HL-60 (cell line): ENCODE measurements at regions not wholly inside any gene's neighbourhood (a gene's known extent, or its start where the extent isn't known, plus 50 kb on each side); places are given as distances from the start of the nearest gene placed in this dataset.

Experiments used
- DNase-seq, 2 experiments: peaks; one replicate each; pipeline ENCODE4 v3.0.0-alpha.2; 2010 to 2020; ENCODE audit warnings: low read depth in 1 of 2, low spot score in 1 of 2
- H3K27ac ChIP-seq: fragments of 250-450 bp; sonication (Bioruptor Pico); replicated peaks from 2 replicates; pipeline ENCODE4 v1.5.1; 2020; ENCODE audit warnings: mild to moderate bottlenecking, moderate library complexity
- H3K27me3 ChIP-seq: fragments of 250-450 bp; sonication (Bioruptor Pico); 2 replicates; pipeline ENCODE4 v1.5.1; 2021; ENCODE audit warnings: mild to moderate bottlenecking, moderate library complexity; ENCODE audit not compliant: insufficient read depth, poor library complexity, severe bottlenecking
- H3K4me3 ChIP-seq: replicated peaks from 2 replicates; pipeline ENCODE4 v1.5.1; 2011; ENCODE audit warnings: mild to moderate bottlenecking, control low read depth, low read length; ENCODE audit not compliant: insufficient read depth
- GABPA ChIP-seq: IDR thresholded peaks from 2 replicates; pipeline ENCODE4 v1.6.1; 2012; ENCODE audit warnings: low read depth
- POLR2AphosphoS5 ChIP-seq: IDR thresholded peaks from 2 replicates; pipeline ENCODE4 v1.6.1; 2012; ENCODE audit warnings: low read depth
- SPI1 ChIP-seq: IDR thresholded peaks from 2 replicates; pipeline ENCODE4 v1.6.1; 2012; ENCODE audit warnings: low read depth, mild to moderate bottlenecking, borderline replicate concordance
- TF ChIP-seq, protein P1 (sequence below): IDR thresholded peaks from one replicate; pipeline ENCODE4 v1.5.1; 2011; ENCODE audit warnings: low read length, control low read depth, inconsistent platforms; ENCODE audit not compliant: insufficient read depth
- TF ChIP-seq, protein P2 (sequence below): IDR thresholded peaks from 2 replicates; pipeline ENCODE4 v1.6.1; 2012; ENCODE audit warnings: low read depth; ENCODE audit not compliant: insufficient replicate concordance

DNA sequence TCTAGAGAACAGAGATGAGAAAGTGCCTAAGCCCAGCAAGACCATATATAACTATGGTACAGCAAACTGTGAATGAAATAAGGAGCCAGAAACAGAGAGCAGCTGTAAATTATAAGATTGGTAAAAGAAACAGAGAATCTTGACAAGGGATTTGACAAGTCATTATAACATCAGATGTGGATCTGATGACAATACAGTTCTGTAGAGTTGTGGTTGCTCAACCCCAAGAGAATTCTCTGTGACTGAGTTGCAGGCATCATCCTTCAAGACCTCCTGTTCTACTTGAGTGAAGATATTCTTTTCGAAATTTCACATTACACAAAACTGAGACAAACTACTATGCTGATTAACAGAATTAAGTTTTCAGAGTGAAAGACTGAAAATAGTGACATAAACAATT lies 343.1 kb upstream of the SLC39A10 start:
- H3K27ac ChIP-seq, result no peak overlapping the region
- TF ChIP-seq SPI1 (no peak), GABPA (no peak)
- TF ChIP-seq, protein P1, sequence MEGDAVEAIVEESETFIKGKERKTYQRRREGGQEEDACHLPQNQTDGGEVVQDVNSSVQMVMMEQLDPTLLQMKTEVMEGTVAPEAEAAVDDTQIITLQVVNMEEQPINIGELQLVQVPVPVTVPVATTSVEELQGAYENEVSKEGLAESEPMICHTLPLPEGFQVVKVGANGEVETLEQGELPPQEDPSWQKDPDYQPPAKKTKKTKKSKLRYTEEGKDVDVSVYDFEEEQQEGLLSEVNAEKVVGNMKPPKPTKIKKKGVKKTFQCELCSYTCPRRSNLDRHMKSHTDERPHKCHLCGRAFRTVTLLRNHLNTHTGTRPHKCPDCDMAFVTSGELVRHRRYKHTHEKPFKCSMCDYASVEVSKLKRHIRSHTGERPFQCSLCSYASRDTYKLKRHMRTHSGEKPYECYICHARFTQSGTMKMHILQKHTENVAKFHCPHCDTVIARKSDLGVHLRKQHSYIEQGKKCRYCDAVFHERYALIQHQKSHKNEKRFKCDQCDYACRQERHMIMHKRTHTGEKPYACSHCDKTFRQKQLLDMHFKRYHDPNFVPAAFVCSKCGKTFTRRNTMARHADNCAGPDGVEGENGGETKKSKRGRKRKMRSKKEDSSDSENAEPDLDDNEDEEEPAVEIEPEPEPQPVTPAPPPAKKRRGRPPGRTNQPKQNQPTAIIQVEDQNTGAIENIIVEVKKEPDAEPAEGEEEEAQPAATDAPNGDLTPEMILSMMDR, result no peak
- no peak for DNase-seq
- H3K4me3 ChIP-seq, result no peak overlapping the region
- H3K27me3 ChIP-seq, result no peaks in the 10 kb centered on the region

DNA sequence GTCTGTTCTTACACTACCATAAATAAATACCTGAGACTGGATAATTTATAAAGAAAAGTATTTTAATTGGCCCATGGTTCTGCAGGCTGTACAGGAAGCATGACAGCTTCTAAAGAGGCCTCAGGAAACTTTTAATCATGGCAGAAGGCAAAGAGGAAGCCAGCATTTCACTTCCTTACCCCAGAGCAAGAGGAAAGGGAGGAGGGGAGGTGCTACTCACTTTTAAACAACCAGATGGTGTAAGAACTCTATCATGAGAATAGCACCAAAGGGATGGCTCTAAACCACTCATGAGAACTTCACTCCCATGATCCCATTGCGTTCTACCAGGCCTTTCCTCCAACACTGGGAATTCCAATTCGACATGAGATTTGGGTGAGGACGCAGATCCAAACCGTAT lies 344.4 kb upstream of the SLC39A10 start:
- TF ChIP-seq, protein P2, sequence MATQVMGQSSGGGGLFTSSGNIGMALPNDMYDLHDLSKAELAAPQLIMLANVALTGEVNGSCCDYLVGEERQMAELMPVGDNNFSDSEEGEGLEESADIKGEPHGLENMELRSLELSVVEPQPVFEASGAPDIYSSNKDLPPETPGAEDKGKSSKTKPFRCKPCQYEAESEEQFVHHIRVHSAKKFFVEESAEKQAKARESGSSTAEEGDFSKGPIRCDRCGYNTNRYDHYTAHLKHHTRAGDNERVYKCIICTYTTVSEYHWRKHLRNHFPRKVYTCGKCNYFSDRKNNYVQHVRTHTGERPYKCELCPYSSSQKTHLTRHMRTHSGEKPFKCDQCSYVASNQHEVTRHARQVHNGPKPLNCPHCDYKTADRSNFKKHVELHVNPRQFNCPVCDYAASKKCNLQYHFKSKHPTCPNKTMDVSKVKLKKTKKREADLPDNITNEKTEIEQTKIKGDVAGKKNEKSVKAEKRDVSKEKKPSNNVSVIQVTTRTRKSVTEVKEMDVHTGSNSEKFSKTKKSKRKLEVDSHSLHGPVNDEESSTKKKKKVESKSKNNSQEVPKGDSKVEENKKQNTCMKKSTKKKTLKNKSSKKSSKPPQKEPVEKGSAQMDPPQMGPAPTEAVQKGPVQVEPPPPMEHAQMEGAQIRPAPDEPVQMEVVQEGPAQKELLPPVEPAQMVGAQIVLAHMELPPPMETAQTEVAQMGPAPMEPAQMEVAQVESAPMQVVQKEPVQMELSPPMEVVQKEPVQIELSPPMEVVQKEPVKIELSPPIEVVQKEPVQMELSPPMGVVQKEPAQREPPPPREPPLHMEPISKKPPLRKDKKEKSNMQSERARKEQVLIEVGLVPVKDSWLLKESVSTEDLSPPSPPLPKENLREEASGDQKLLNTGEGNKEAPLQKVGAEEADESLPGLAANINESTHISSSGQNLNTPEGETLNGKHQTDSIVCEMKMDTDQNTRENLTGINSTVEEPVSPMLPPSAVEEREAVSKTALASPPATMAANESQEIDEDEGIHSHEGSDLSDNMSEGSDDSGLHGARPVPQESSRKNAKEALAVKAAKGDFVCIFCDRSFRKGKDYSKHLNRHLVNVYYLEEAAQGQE, result no peak
- TF ChIP-seq SPI1 (peak; percentile 96), GABPA (no peak), POLR2AphosphoS5 (no peak)
- TF ChIP-seq, protein P1, result peak; percentile 1
- no peak overlapping the region for H3K4me3 ChIP-seq
- H3K27me3 ChIP-seq, result no peaks in the 10 kb centered on the region
- DNase-seq, result peak; percentile 61 to 67
- peak overlapping the region; percentile 30; the same call in 1 of the 2 replicates for H3K27ac ChIP-seq

DNA sequence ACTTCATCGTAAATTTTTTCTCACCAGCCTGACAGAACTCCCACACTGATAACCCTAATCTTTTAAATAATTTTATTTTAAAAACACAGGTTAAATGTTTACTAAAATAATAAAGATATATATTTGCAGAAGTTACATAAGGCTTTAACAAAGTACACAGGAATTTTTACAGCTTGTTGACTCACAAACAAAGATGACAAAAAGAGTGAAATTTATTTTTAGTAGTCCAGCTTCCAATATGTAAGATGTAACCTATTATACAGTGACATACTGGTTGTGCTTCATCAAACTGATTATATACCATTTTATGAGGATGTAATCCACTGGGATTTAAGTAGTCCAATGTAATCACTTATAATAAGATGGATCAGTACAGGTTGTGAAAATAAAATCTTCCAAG lies 348.9 kb upstream of the SLC39A10 start:
- Histone ChIP-seq H3K27ac (no peak overlapping the region), H3K4me3 (no peak overlapping the region), H3K27me3 (no peaks in the 10 kb centered on the region)
- TF ChIP-seq, protein P1, result no peak
- TF ChIP-seq GABPA (no peak), SPI1 (no peak), POLR2AphosphoS5 (no peak)
- TF ChIP-seq, protein P2, result no peak
- no peak for DNase-seq

DNA sequence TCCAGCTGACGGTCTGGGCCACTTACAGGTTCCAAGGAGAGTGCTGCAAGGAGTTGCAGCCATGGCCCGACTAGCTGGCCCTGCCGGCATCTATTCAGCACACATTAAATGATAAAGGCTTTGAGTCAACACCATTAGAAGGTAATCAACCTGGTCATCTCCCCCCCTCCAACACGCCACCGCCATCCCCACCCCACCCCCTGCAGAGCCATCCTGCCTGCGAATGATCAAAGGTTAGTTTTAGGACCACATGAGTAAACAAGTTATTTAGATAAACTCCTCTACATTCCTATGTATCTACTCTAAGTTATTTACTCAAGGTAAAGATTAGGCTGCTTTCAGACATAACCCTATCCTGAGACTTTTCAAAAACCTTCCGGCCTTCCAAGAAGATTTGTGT lies 349.3 kb upstream of the SLC39A10 start:
- no peaks in the 10 kb centered on the region for H3K27me3 ChIP-seq
- TF ChIP-seq SPI1, result no peak
- no peak for TF ChIP-seq GABPA
- TF ChIP-seq, protein P1, result no peak
- TF ChIP-seq, protein P2, result no peak
- TF ChIP-seq POLR2AphosphoS5, result no peak
- DNase-seq, result no peak
- H3K27ac ChIP-seq, result no peak overlapping the region
- no peak overlapping the region for H3K4me3 ChIP-seq
